HepG2 (cell line): ENCODE measurements at regions not wholly inside any gene's neighbourhood (a gene's known extent, or its start where the extent isn't known, plus 50 kb on each side); places are given as distances from the start of the nearest gene placed in this dataset.

Experiments
- ATAC-seq: fragments of 200-7000 bp; cut with Tn5 transposase; 3 replicates; pipeline ENCODE4 v1.9.1; 2020; ENCODE audit warnings: mild to moderate bottlenecking, moderate library complexity
- BruUV-seq: library from RNA; stranded (reverse); fragments of 400-500 nt; replicated peaks from 2 replicates; lab custom pipeline; 2021; lab: Mats Ljungman, UMichigan
- CTCF ChIA-PET: fragments of 300-600 bp; formaldehyde crosslinking; extraction: SDS; loops from one replicate; lab custom pipeline; 2021; ENCODE audit warnings: low total read pairs, inconsistent platforms, low intra/inter-chr PET ratio; lab: Yijun Ruan, JAX
- POLR2A ChIA-PET: fragments of 350-600 bp; sonication (Branson Sonifier 250); formaldehyde crosslinking; loops from one replicate; lab custom pipeline; 2020; ENCODE audit warnings: antibody characterized with exemption, inconsistent platforms; lab: Yijun Ruan, JAX
- DNase-seq: peaks from one replicate; pipeline ENCODE4 v3.0.0-alpha.2; 2015; ENCODE audit warnings: low spot score
- FAIRE-seq: peaks from 3 replicates; lab custom pipeline; 2011; peaks lifted over from hg19 to GRCh38; lab: Jason Lieb, UNC
- H2AFZ ChIP-seq: one replicate; pipeline ENCODE4 v1.6.1; 2011; ENCODE audit warnings: low read length, inconsistent platforms
- H3K27ac ChIP-seq: fragments of 300-600 bp; 3 replicates; pipeline ENCODE4 v1.8.0; 2011; ENCODE audit warnings: mixed run types, mild to moderate bottlenecking, mixed read lengths, low read length, inconsistent platforms; ENCODE audit not compliant: insufficient read depth; ENCODE audit errors: extremely low read length
- H3K27me3 ChIP-seq, 2 experiments: fragments of 200-600 bp in 1 of 2; 2 replicates in 1 of 2; 3 replicates in 1 of 2; pipeline versions ENCODE4 v1.6.0 to v1.8.0; 2011; ENCODE audit warnings: low read length in 2 of 2, mild to moderate bottlenecking in 2 of 2, moderate library complexity in 2 of 2, inconsistent platforms in 1 of 2; ENCODE audit not compliant: insufficient read depth in 2 of 2, control insufficient read depth in 1 of 2
- H3K36me3 ChIP-seq, 2 experiments: fragments of 200-600 bp in 1 of 2; replicated peaks in 1 of 2; 2 replicates in 1 of 2; 3 replicates in 1 of 2; pipeline versions ENCODE4 v1.5.1 to v1.8.0; 2011; ENCODE audit warnings: low read length in 2 of 2, inconsistent platforms in 1 of 2; ENCODE audit not compliant: insufficient read depth in 2 of 2, control insufficient read depth in 1 of 2
- H3K4me1 ChIP-seq: 2 replicates; pipeline ENCODE4 v1.5.1; 2012; ENCODE audit warnings: low read length, inconsistent platforms; ENCODE audit not compliant: insufficient read depth
- H3K4me2 ChIP-seq: 2 replicates; pipeline ENCODE4 v1.6.0; 2011; ENCODE audit warnings: low read depth, low read length, inconsistent platforms
- H3K4me3 ChIP-seq, 3 experiments: fragments of 200-600 bp in 1 of 3; sonication (generic), shearing (Covaris generic) in 1 of 3; replicated peaks in 1 of 3; 2 replicates each; pipeline ENCODE4 v1.5.1; 2011 to 2016; ENCODE audit warnings: low read length in 3 of 3, inconsistent platforms in 2 of 3, low read depth in 2 of 3, mild to moderate bottlenecking in 2 of 3, control low read depth in 1 of 3, mixed read lengths in 1 of 3; ENCODE audit not compliant: insufficient read depth in 1 of 3
- H3K79me2 ChIP-seq: one replicate; pipeline ENCODE4 v1.6.1; 2011; ENCODE audit warnings: low read length, inconsistent platforms; ENCODE audit not compliant: insufficient read depth
- H3K9ac ChIP-seq: 2 replicates; pipeline ENCODE4 v1.6.0; 2011; ENCODE audit warnings: mild to moderate bottlenecking, low read depth, low read length, inconsistent platforms; ENCODE audit not compliant: insufficient read depth
- H3K9me3 ChIP-seq: 2 replicates; pipeline ENCODE4 v1.5.1; 2012; ENCODE audit warnings: mild to moderate bottlenecking, low read length
- H4K20me1 ChIP-seq: 2 replicates; pipeline ENCODE4 v1.6.0; 2011; ENCODE audit warnings: inconsistent platforms, mild to moderate bottlenecking, low read length, moderate library complexity; ENCODE audit not compliant: insufficient read depth
- CEBPB ChIP-seq: IDR thresholded peaks from 2 replicates; pipeline ENCODE4 v1.6.1; 2011; ENCODE audit warnings: low read depth, low read length, improper control_type of control experiment, borderline replicate concordance
- CHCHD3 ChIP-seq: sonication (generic); formaldehyde crosslinking; IDR thresholded peaks from 2 replicates; pipeline ENCODE4 v1.8.0; 2022; ENCODE audit warnings: mild to moderate bottlenecking, missing genetic modification reagents, moderate library complexity
- CREB3 ChIP-seq: sonication (generic); formaldehyde crosslinking; IDR thresholded peaks from 2 replicates; pipeline ENCODE4 v1.5.0; 2020; ENCODE audit warnings: missing genetic modification reagents
- HMG20A ChIP-seq: IDR thresholded peaks from 2 replicates; pipeline ENCODE4 v1.6.1; 2016; ENCODE audit warnings: borderline replicate concordance
- HOXA7 ChIP-seq: sonication (generic); formaldehyde crosslinking; IDR thresholded peaks from 2 replicates; pipeline ENCODE4 v1.8.1; 2022; ENCODE audit warnings: mild to moderate bottlenecking, missing genetic modification reagents, moderate library complexity
- POGK ChIP-seq: sonication (generic); formaldehyde crosslinking; conservative IDR thresholded peaks from 2 replicates; pipeline ENCODE4 v1.8.0; 2022; ENCODE audit warnings: mild to moderate bottlenecking, moderate library complexity, missing genetic modification reagents
- SIN3B ChIP-seq: fragments of 150-350 bp; IDR thresholded peaks from 2 replicates; pipeline ENCODE4 v1.6.1; 2014; ENCODE audit warnings: low read length
- USF2 ChIP-seq, 2 experiments: sonication (generic) in 1 of 2; formaldehyde crosslinking in 1 of 2; IDR thresholded peaks; 2 replicates each; pipeline versions ENCODE4 v1.5.1 to v1.6.1; 2011 to 2020; ENCODE audit warnings: borderline replicate concordance in 1 of 2, low read depth in 1 of 2, low read length in 1 of 2, mild to moderate bottlenecking in 1 of 2, missing genetic modification reagents in 1 of 2, moderate library complexity in 1 of 2
- ZKSCAN8 ChIP-seq: IDR thresholded peaks from 2 replicates; pipeline ENCODE4 v1.6.1; 2016; ENCODE audit warnings: borderline replicate concordance, missing genetic modification reagents, missing compliant biosample characterization
- ZNF337 ChIP-seq: sonication (generic); formaldehyde crosslinking; IDR thresholded peaks from 2 replicates; pipeline ENCODE4 v1.5.1; 2020; ENCODE audit warnings: missing genetic modification reagents, low read depth, mild to moderate bottlenecking, borderline replicate concordance
- ZNF367 ChIP-seq: sonication (generic); formaldehyde crosslinking; IDR thresholded peaks from 2 replicates; pipeline ENCODE4 v1.4.0; 2020; ENCODE audit warnings: missing genetic modification reagents, borderline replicate concordance
- ZNF850 ChIP-seq: sonication (generic); formaldehyde crosslinking; conservative IDR thresholded peaks from 2 replicates; pipeline ENCODE4 v1.9.0; 2021; ENCODE audit warnings: mild to moderate bottlenecking, missing genetic modification reagents
- in situ Hi-C: cut with HindIII; loops from 2 replicates; pipeline ENCODE4 v1.10.0; 2017; ENCODE audit warnings: low pct_unique_long_range_greater_than_20kb; ENCODE audit not compliant: extremely low pct_ligation_motif_present
- intact Hi-C: fragments of 100-400 bp; cut with micrococcal nuclease; formaldehyde crosslinking; loops from one replicate; pipeline ENCODE4 v1.10.0; 2022; ENCODE audit not compliant: unreplicated experiment

DNA sequence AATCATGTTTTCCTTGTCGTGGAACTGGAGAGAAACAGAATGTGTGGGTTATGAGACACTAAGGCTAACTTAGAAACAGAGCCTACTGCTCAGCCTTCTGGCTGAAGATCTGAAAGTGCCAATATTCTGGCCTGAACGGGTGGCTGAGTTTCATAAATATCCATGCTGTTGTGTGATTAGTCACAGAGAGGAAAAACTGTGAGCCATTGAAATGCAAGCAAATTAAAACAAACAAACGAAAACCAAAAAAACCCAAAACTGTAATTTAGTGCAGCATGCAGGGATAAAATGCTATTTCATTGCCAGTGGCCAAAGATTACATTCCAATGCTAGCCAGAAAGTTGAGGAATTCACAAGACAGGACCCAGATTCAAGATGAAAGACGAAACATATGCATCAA is 315.1 kb downstream of the UBE3D start (continued):
- TF ChIP-seq POGK (CRISPR knock-in tag) (no peak), ZNF337 (CRISPR knock-in tag) (no peak)

DNA sequence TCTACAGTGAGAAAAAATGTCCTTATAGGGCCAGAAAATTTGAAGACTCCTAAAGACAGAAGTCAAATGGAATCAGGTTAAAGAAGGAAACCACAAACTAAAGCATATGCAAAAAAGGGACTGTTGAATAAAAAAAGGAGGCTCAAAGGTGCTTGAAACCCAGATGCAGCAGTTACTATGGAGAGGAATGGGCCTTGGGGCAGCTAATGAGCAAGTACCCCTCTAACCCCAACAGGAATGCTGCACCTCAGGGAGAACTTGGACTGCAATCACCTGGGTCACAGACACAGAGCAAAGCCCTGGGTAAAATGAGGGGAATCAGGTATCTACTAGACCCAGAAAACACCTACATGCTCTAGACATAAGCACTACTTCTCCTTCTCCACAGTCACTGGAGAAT is 313.9 kb downstream of the UBE3D start:
- FAIRE-seq, result no peak
- no TSS peak for BruUV-seq

More for the DNA sequence above, 313.9 kb downstream of the UBE3D start:
- no peak overlapping the region for H3K4me3 ChIP-seq
- no peaks in the 10 kb centered on the region for H4K20me1 ChIP-seq
- 0 out of 2 replicates have a peak, but pooled peaks cover under 1% of the 10 kb centered on the region for H3K4me1 ChIP-seq
- H3K9me3 ChIP-seq, result no peaks in the 10 kb centered on the region
- no peak overlapping the region for H2AFZ ChIP-seq
- H3K79me2 ChIP-seq, result no peaks in the 10 kb centered on the region
- in situ Hi-C loops, result no loop called here
- DNase-seq (no peak), ATAC-seq (no peak)
- intact Hi-C loops, result no loop called here
- no peaks in the 10 kb centered on the region for H3K36me3 ChIP-seq
- CTCF ChIA-PET, result no interaction called here
- H3K9ac ChIP-seq, result no peak overlapping the region
- H3K4me2 ChIP-seq, result no peak overlapping the region
- H3K27me3 ChIP-seq, result no peaks in the 10 kb centered on the region
- POLR2A ChIA-PET, result no interaction called here
- H3K27ac ChIP-seq, result no peak overlapping the region
- TF ChIP-seq HOXA7, result no peak
- TF ChIP-seq CREB3 (CRISPR knock-in tag), result no peak
- no peak for TF ChIP-seq HMG20A (CRISPR knock-in tag)
- TF ChIP-seq ZNF850 (CRISPR knock-in tag), result no peak
- no peak for TF ChIP-seq USF2 (IDR thresholded peaks at IDR 0.05; ENCODE audit: low read depth, low read length)
- TF ChIP-seq USF2 (CRISPR knock-in tag; IDR thresholded peaks at IDR 0.05; ENCODE audit: borderline replicate concordance), result no peak
- no peak for TF ChIP-seq CEBPB
- no peak for TF ChIP-seq CHCHD3 (CRISPR knock-in tag)
- TF ChIP-seq SIN3B, result no peak
- TF ChIP-seq ZKSCAN8 (CRISPR knock-in tag), result no peak
- TF ChIP-seq ZNF367 (CRISPR knock-in tag), result no peak
